HG03378 (cell line): ENCODE measurements at regions not wholly inside any gene's neighbourhood (a gene's known extent, or its start where the extent isn't known, plus 50 kb on each side); places are given as distances from the start of the nearest gene placed in this dataset.

Experiments
- ATAC-seq: cut with Tn5 transposase; IDR thresholded peaks from one replicate; pipeline ENCODE4 v1.9.1; 2021; ENCODE audit warnings: mild to moderate bottlenecking, moderate library complexity; ENCODE audit not compliant: unreplicated experiment

DNA sequence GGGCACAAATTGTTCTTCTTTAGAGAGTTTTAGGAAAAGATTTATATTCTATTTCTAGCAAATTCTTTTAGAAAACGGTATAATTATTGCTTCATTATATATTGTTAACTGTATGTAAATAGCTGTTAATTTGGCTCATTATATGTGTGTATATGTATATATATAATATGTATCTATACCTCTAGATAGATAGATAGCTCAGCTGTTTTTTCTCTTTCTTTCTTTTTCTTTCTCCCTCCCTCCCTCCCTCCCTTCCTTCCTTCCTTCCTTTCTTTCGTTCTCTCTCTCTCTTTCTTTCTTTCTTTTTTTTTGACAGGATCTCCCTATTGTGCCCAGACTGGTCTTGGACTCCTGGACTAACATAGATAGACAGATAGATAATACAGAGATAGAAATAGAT is 1538.8 kb downstream of the PCDH7 start:
- no peak for ATAC-seq

DNA sequence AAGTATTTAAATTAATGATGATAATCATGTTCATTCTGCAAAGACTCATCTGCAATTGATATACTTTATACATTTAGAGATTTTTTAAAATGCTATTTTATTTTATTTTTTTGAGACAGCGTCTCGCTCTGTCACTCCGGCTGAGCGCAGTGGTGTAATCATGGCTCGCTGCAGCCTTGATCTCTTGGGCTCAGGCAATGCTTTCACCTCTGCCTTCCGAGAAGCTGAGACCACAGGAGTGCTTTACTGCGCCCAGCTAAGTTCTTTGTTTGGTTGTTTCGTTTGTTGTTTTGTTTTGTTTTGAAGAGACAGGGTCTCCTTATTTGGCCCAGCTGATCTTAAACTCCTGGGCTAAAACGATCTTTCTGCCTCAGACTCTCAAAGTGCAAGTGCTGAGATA is 1541.0 kb downstream of the PCDH7 start:
- ATAC-seq = no peak

DNA sequence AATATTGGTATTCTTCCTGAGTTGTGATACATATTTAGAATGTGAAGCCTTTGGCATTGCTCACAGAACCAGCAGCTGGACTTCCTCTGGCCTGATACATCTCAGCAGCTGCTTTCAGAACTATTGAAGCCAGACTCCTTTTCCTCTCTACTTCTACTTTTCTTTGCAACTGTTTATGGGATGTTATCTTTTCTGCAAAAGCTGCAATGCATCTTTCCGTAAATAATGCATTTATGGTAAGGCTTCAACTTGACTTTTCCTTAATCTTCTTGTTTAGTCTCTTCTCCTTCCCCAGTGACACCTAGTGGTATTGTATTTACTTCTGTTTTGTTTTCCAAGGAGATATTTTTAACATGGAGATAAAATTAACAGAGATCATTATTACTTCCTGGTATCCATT is 1548.7 kb downstream of the PCDH7 start:
- no peak for ATAC-seq

DNA sequence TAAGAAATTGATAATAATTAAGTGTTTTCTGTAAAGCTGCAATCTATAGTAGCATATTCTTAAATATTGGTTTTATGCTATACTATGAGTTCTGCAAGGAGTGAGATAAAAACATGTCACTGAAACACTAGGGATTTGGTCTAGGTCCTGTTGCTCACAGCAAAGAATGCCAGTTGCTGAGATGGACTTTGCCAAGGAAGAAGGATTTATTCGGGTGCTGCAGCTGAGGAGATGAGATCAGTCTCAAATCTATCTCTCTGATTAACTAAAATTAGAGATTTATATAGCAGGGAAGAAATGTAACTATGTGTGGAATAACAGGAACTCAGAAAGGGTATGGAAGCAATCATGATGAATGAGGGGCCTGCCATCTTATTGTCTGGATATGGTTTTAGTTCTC is 1569.9 kb downstream of the PCDH7 start:
- no peak for ATAC-seq

DNA sequence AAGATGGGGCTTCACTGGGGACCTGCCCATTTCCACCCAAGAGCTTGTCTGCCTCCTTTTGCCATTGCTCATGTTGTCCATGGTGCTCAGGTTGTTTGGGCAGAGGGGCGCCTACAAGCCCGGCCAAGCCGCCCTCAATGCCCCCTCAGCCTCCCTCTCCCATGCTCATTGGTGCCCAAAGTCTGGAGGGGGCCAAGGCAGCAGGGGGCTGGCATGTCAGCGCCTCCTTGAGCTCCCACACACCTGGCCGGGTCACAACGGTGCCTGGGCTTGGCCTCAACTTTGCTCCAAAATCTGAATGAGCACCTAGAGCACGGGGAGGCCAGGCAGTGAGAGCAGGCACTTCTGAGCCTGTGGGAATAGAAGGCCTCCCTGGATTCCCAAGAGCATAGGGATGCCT is 1598.8 kb downstream of the PCDH7 start:
- ATAC-seq = no peak

DNA sequence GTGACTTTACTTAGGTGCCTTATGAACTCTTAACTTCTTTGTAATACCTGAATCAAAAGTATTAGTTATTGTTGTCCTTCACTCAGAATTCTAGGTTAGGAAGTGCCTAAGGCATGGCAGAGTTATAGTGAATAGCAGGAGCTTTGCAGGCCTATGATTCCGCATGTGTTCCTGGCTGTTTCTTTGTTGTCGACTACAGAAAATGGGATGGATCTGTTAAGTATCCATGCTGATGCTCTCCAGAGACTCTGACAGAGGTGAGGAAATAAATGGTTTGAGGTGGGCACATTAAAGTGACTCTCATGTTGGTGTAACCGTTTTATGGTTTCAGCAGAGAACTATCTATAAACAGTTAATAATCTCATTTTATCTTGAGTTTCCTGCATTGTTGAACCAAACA is 1601.3 kb downstream of the PCDH7 start:
- ATAC-seq = no peak

DNA sequence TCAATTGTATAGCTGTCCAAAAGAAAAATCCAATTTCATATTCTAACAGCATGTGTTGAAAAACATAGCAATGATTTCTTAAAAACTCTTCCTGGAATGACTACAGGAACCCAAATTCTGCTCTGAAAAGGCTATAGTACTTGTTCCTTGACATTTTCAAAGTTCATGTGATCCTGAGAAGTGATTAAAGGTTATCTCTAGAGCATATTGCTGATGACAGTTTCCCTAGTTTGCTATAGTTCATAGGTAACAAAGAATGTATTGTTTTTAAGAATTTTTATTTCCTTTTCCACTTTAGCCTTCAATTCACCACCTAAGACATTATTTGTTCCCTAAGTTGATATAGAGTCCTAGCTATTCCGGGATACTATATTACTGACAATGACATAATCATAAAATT is 1614.6 kb downstream of the PCDH7 start:
- ATAC-seq = no peak

DNA sequence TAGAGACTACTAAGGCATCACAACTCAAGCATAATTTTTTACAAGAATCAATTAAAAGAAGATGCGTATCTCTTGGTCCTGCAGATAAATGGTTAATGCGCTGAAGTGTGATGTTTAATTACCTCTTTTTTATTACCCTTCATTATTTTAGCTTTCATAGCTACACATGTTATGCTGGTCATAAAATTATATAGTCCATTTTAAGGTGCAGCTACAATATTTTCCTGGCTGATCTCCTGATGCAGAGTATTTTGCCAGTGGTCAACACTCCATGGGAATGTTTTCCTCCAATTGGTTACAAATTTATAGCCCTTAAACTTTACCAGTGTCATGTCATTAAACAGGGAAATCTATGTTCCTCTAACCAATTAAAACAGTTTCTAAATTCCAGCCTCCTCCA is 1617.2 kb downstream of the PCDH7 start:
- ATAC-seq = no peak

DNA sequence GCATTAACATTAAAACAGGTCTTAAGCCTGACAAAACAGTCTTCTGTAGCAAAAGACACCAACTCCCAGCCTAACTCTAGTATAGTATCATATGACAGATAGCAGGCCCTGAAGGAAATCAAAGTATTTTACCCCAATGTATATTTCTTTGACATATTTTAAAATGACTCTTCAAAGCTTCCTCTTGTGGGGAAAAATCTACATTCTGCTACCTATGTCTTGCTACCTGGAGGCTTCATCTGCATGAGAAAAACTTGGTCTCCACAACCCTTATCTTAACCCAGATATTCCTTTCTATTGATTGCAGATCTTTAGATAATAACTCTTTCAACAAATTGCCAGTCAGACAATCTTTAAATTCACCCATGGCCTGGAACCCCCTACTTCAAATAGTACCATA is 1620.4 kb downstream of the PCDH7 start:
- ATAC-seq = no peak

DNA sequence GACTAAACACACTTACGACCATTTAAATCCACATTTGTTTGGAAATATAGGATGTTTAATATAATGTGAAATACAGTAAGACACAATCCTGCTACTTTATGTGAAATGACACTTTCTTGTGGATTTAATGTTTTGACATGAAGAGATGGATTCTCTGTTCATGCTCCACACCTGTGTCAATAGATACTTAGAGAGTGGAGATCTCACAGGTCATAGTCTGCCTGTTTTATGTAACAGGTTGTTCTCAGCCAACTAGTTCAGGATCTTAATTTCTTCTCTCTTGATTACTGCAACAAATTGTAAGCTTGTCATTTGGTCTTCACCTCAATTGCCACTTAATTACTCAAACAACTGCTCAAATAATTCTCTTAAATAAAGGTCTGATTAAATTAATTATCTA is 1621.2 kb downstream of the PCDH7 start:
- ATAC-seq = no peak

DNA sequence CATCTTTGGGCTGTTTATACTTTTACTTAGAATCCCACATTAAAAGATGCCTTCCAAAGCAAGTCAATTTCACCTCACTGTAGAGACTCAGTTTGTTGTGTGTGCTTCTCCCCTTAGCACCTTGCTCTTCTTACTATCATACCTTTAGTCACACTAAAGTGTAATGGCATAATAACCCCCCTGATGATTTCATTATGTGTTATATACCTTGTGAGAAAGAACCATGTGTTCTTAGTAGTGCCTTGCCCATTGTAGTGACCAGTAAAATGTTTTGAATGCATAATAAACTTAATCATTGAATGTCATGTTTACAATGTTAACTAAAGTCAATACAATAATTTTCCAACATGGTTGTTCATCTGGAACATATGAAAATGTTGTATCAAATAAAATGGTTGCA is 1621.9 kb downstream of the PCDH7 start:
- ATAC-seq = no peak

DNA sequence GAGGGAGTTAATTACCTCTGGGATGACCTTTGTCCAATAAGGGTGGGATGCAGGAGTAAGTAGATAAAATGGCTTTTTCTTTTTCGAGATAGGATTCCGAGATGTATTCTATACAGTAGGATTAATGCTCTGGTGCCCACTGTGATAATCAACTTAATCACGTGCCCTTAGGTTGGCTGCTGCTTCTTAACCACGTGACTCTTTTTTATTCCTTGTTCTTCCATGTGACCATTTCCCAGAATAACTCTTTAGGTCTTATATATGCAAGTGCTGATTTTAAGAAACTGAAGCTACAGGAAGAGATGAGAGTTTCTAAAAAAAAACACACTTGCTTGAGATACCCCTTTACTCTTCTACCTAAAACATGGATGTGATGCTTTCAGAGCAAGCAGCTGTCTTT is 1628.9 kb downstream of the PCDH7 start:
- no peak for ATAC-seq

DNA sequence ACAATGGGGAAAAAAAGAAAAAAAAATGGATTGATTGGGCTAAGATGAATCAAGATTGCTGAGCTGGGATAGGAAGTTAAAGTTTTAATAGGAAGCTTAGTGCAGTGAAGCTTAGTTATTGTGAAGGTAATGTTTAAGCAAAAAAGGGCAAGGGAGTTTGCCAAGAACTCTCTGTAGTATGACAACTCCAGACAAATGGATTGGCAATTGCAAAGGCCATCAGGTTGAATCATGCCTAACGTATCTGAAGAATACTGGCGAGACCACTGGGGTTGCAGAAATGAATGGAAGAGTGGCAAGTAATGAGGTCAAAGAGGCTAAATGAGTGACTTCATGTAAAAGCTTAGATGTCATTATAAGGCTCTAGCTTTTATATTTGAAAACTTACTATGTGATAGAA is 1654.0 kb downstream of the PCDH7 start:
- no peak for ATAC-seq

DNA sequence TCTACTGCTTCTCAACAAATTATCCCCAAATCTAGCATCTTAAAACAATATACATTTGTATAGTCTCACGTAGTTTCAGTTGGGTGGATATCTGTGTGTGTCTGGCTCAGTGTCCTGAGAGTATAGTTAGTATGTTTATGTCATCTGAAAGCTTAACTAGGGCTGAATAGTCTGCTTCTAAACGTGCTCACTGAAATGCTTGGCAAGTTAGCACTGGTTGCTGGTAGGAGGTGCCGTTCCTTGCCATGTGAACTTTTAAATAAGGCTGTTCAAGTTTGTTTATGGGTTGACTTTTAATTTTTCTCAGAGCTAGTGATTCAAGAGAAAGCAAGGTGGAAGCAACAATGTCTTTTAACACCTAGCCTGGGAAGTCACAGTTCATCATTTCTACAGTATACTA is 1673.6 kb downstream of the PCDH7 start:
- no peak for ATAC-seq

DNA sequence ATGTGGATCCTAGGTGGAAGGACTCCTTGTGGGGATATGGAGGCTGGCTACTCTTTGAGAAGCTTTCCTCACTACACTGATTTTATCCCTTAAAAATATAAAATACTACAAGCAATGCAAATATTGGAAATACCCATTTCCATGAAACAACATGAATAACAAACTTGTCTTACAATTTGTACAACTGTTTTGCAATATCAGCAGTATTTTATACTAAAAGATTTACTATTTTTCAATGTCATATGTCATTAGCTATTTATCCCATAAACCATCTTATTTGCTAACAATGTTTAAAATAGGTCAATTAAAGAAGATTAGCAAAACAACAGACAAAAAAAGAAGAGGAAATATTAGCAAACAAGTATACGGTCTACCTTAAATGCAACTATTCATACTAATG is 1674.1 kb downstream of the PCDH7 start:
- no peak for ATAC-seq

DNA sequence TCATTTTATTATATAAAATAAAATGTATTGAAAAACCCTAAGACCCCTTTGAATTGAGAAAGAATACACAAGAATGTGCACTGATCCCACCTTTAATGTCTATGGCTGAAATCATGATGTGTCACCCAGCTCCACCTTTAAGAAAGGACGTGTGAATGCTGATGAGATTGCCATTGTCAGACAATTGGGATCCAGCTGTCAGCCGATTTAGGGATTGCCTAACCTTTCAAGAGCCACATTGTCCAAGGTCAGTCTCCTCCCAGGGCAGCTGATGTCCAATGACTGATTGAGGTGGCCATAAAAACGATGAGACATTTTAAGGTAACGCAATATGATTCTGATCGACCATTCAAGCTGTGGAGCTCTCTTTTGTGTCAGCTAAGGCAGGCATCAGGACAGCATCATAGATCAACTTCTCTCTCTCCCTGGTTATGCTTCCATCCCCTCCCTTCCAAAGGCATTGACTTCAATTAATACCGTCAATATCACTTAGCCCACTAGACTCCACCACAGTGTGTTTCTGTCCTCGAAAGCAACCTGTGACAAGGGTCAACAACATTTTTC is 1676.4 kb downstream of the PCDH7 start:
- no peak for ATAC-seq

DNA sequence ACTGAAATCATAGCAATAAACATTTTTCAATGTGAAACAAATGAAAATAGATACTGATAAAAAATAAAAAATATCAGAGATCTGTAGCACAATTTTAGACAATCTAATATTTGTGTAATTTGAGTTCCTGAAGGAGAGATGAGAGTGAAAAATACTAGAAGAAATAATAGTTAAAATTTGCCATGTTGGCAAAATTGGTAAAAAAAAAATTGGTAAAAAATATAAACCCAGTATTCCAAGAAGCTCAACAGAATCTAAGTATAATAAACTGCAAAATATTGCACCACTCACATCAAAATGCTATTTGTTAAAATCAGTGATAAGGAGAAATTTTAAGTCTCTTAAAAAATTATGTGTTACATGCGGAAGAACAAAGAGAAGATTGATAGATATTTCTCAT is 1680.7 kb downstream of the PCDH7 start:
- ATAC-seq = no peak

DNA sequence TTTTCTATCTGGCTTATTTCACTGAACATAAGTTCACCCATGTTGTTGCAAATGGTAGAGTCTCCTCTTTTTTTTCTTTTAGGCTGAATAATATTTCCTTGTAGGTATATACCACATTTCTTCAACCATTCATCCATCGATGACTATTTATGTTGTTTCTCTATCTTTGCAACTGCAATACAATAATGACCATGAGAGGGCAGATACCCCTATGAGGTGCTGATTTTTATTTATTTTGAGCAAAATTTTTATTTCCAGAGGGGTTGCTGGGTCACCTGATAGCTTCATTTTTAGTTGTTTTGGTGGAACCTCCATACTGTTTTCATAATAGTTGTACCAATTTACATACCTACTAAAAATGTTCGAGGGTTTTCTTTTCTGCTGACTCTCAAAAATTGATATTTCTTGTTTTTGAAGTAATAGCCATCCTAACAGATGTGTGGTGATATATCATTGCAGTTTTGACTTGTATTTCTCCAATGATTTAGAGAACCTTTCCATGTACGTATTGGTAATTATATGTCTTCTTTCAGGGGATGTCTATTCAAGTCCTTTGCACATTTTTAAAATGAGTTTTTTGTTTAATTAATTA is 1697.0 kb downstream of the PCDH7 start:
- no peak for ATAC-seq

DNA sequence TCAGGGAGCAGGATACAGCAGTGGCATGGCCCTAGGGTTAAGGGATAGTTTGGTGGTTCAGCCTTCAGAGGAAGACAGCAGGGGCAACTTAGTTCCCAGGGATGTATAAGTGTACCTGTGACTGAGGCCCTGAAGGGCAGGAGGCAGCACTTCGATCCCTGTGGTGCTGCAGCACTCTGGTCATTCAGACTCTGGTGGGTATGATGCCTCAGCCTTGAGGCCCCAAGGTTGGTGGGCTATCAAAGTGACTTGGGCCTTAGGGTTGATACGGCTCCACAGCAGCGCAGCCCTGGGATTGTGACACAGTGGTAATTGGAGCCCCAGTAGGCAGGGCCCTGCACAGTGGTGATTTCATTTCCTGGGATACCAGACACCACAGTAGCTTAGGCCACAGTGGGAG is 1703.1 kb downstream of the PCDH7 start:
- no peak for ATAC-seq

DNA sequence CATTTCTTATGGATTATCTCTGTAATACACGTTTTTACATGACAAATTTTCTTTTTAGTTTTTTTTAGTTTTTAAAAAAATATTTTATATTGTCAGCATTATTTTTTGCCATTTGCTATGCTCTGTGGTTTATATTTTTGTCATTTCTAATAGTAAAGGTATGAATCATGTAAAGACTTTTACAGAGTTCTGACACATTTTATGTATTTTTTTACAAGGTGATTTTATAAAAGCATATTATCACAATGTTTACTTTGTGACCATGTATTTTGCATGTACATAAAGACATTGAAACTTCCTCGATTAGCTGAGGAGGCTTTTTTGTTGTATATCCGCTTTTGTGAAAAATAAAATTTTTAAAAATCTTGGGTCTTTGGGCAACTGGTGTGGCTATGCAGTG is 1705.1 kb downstream of the PCDH7 start:
- ATAC-seq = no peak

DNA sequence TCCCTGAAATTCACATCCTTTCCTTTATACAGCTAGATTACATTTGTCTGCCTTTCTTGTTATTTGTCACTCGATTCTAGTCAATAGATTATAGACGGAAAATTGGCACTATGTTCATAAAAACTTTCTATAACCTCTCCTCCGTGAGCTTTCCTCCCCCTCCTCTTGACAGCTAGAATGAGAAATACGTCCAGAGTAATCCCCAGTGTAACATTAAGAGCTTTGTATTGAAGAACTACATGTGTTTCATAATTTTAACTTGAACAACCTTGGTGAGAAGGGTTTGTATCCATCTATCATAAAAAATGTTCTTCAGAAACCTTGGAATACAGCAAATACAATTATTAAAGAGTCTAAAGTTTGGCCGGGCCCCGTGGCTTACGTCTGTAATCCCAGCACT is 1707.4 kb downstream of the PCDH7 start:
- no peak for ATAC-seq

DNA sequence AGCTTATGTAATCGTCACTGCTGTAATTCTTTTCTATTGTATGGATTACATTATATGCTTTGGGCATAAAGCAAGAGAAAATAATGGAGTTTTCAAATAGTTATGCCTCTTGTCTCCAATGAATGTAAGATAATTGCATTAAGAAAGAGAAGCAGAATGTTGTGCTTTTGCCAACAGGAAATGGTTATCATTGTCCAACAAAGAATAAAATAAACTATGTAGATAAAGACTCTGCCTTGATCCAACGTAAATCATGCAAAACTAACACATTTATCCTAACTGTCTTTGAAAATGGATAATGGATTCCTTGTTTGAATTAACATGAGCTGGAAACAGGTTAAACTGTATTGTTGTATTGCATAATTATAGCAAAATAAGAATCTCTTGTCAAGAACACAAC is 1709.0 kb downstream of the PCDH7 start:
- ATAC-seq = no peak

DNA sequence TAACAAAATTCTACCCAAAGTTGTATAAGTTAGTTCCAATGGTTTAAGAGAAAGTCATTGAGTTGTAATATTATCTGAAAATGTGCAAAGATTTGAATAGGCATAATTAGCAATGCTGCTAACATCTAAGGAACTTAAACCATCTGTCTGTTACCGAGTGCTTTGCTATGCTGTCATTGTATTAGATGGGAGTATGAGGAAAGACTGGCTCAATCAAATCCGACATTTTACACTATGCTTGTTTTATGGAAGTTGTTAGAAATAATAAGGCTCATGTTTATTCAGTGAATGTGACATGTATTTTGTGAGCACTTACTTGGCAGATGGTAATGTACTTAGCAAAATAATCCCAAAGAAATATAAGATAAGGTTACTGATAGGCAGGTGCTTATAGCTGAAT is 1715.1 kb downstream of the PCDH7 start:
- no peak for ATAC-seq
